Astrocyte of the spinal cord (primary cell): ENCODE measurements at regions not wholly inside any gene's neighbourhood (a gene's known extent, or its start where the extent isn't known, plus 50 kb on each side); places are given as distances from the start of the nearest gene placed in this dataset.
"Not testable (repeated sequence)": the region's sequence is repeated elsewhere in the genome, so short reads cannot be mapped to it uniquely, and the experiment has no call there.

ENCODE experiments used
- DNase-seq: peaks from one replicate; pipeline ENCODE4 v3.0.0; 2011; ENCODE audit warnings: low read depth, low spot score
- H3K4me3 ChIP-seq: 2 replicates; pipeline ENCODE4 v1.5.1; 2011; ENCODE audit warnings: low read depth, mild to moderate bottlenecking, low read length, moderate library complexity
- in situ Hi-C: cut with HindIII; loops from 2 replicates; pipeline ENCODE4 v1.10.0; 2017; ENCODE audit warnings: low sequenced_read_pairs
- TF ChIP-seq, protein P1 (sequence below): IDR thresholded peaks from 2 replicates; pipeline ENCODE4 v1.5.1; 2012; ENCODE audit warnings: low read depth, mild to moderate bottlenecking, low read length, inconsistent platforms

DNA sequence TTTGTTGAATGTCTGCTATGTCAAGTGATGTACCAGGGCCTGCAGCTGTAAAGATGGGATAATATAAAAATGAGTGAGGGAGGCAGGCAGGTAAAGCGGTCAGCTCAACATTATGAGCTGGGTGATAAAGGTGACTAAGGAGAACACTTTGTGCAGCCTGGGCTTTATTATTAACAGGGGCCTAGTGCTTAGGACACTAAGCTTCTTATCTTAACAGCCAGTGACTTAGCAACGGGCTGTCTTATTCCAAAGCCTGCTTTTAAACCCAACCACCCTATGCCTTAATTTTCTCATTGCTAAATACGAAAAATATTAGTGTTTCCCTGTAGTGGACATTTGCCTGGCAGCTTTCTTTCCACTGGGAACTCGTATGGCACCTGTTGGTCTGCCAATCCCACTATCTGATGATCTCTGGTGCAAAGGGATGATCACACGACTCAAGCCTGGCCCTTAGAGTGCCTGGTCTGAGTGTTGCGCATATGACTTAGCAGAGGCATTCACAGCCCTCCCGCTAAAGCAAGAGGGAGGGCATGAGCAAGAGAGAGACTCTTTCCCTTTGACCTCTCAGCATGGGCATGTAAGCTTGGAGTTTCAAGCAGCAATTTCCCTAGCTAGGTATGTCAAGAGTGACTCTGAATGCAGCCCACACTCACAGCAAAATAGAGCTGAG lies 98.6 kb upstream of the PAPPA2 start:
- TF ChIP-seq, protein P1, sequence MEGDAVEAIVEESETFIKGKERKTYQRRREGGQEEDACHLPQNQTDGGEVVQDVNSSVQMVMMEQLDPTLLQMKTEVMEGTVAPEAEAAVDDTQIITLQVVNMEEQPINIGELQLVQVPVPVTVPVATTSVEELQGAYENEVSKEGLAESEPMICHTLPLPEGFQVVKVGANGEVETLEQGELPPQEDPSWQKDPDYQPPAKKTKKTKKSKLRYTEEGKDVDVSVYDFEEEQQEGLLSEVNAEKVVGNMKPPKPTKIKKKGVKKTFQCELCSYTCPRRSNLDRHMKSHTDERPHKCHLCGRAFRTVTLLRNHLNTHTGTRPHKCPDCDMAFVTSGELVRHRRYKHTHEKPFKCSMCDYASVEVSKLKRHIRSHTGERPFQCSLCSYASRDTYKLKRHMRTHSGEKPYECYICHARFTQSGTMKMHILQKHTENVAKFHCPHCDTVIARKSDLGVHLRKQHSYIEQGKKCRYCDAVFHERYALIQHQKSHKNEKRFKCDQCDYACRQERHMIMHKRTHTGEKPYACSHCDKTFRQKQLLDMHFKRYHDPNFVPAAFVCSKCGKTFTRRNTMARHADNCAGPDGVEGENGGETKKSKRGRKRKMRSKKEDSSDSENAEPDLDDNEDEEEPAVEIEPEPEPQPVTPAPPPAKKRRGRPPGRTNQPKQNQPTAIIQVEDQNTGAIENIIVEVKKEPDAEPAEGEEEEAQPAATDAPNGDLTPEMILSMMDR, result no peak
- no peak overlapping the region for H3K4me3 ChIP-seq
- in situ Hi-C loops, result no loop called here
- no peak for DNase-seq

DNA sequence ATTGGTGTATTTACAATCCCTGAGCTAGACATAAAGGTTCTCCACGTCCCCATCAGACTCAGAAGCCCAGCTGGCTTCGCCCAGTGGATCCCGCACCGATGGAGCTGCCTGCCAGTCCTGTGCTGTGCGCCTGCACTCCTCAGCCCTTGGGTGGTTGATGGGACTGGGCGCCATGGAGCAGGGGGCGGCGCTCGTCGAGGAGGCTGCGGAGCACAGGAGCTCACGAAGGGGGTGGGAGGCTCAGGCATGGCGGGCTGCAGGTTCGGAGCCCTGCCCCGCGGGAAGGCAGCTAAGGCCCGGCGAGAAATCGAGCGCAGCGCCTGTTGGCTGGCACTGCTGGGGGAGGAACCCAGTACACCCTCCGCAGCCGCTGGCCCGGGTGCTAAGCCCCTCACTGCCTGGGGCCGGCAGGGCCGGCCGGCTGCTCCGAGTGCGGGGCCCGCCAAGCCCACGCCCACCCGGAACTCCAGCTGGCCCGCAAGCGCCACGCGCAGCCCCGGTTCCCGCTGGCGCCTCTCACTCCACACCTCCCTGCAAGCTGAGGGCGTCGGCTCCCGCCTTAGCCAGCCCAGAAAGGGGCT lies 113.8 kb upstream of the PAPPA2 start:
- DNase-seq, in situ Hi-C loops, H3K4me3 ChIP-seq: not testable (repeated sequence)

DNA sequence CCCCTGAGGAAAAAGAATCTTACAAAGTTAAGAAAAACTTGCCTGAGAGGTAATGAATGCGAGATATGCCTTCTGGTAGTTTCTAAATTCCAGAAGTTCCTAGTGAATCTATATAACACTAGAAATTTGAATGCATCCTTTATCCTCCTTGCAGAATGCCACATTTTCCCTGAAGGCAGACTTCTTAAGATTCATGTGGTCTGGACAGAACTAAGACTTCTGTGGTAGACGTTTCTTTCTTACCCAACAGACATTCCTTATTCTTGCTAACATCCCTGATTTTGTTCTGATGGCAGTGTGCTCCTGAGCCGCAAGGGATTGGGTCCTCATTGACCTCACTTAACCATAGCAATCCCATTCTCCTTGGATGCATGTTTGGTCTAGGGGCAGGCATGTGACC lies 121.3 kb upstream of the PAPPA2 start:
- no peak for DNase-seq
- TF ChIP-seq, protein P1, result no peak
- in situ Hi-C loops, result no loop called here
- H3K4me3 ChIP-seq, result no peak overlapping the region

DNA sequence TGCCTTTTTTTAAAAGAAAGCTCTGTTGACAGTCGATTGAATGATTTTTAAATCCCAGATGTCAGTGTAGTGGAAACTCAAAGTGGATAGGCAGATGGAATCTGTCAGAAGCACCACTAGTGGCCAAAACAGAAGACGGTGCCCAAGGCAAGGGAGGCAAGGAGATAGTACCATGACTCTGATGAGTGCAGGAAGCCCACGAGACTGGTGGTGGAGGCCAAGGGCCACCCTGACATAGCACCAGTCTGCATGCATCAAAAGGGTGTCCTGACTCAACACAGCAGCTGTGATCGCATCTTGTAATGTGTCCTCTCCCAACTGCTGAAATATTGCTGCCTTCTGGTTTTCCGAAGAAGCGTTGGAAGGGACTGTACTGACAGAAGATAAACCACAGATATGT lies 124.1 kb upstream of the PAPPA2 start:
- DNase-seq, result no peak
- in situ Hi-C loops, result no loop called here
- H3K4me3 ChIP-seq, result no peak overlapping the region
- TF ChIP-seq, protein P1, result no peak

DNA sequence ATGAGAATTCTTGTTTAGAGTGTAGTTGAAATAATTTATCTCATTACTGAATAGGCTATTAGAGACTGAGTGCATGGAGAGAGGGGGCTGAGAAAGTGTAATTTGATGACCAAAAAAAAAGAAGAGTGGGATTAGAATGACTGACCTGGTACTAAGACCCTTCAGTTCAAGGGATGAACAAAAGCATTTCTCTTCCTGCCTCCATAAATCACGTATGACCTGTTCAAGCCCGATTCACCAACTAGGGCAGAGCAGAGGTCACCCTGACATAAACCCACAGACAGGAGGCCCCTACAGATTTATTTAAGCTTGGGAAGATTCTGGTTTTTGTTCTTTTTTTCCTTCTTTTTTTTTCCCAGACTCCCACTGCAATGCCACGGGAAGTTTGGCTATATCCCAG lies 123.7 kb upstream of the COP1 start:
- DNase-seq, result no peak
- TF ChIP-seq, protein P1, result no peak
- H3K4me3 ChIP-seq, result no peak overlapping the region
- in situ Hi-C loops, result no loop called here

DNA sequence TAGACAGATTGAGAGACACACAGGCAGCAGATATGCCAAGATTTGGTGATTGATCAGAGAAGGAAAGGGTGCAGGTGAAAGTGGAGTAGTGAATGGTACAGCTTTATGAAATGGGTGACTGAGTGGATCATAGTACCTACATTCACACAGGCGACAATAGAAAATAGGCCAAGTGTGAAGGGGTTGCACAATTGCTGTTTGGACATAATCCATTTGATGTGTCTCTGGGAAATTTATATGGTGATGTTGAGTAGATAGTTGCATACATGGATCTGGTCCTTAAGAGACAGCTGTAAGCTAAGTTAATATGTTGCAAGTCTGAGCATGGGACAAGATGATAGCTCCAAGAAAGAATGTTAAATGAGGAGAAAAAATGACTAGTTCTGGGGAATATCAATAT lies 118.6 kb upstream of the COP1 start:
- in situ Hi-C loops, result no loop called here
- no peak for DNase-seq
- TF ChIP-seq, protein P1, result no peak
- H3K4me3 ChIP-seq, result no peak overlapping the region

DNA sequence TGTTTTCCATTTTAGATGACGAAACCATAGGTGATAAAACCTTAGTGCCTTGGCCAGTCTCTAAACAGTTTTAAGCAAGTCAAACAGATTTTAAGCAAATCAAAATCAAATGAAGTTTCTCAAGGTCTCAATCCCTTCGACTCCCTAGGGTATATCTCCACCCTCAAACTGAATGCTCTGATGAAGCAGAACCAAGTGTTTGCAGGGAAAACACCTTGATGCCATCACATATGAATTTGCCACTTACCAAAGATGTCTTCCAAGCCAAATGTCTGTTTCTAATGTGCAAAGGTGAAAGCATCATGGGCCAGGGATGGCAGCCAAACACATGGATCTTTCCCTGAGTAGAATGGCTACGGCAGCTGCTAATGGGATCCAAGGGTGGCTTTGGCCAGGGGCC lies 116.4 kb upstream of the COP1 start:
- H3K4me3 ChIP-seq, result no peak overlapping the region
- TF ChIP-seq, protein P1, result no peak
- no peak for DNase-seq
- in situ Hi-C loops, result no loop called here
